IMR-90 (cell line): ENCODE measurements at regions not wholly inside any gene's neighbourhood (a gene's known extent, or its start where the extent isn't known, plus 50 kb on each side); places are given as distances from the start of the nearest gene placed in this dataset.

ENCODE experiments used
- ATAC-seq: fragments of 200-7000 bp; cut with Tn5 transposase; 2 replicates; pipeline ENCODE4 v1.9.1; 2020; ENCODE audit warnings: low read depth, mild to moderate bottlenecking, moderate library complexity
- BruUV-seq: library from RNA; stranded (reverse); fragments of 400-500 nt; replicated peaks from 2 replicates; lab custom pipeline; 2021; lab: Mats Ljungman, UMichigan
- CTCF ChIA-PET: fragments of 300-600 bp; formaldehyde crosslinking; extraction: SDS; loops from one replicate; lab custom pipeline; 2021; ENCODE audit warnings: antibody characterized with exemption; lab: Yijun Ruan, JAX
- POLR2A ChIA-PET: fragments of 300-600 bp; sonication (Branson Sonifier 250); formaldehyde crosslinking; loops from one replicate; lab custom pipeline; 2022; ENCODE audit warnings: antibody characterized with exemption; ENCODE audit not compliant: unreplicated experiment; lab: Charles Lee
- DNase-seq: peaks from one replicate; pipeline ENCODE4 v3.0.0; 2013
- H2AFZ ChIP-seq: replicated peaks from 2 replicates; pipeline ENCODE3; 2013; ENCODE audit warnings: low read length, mild to moderate bottlenecking; ENCODE audit not compliant: poor library complexity
- H2AK5ac ChIP-seq: 2 replicates; pipeline ENCODE4 v1.6.1; 2013; ENCODE audit warnings: low read depth, low read length, inconsistent platforms
- H2AK9ac ChIP-seq: replicated peaks from 2 replicates; pipeline ENCODE3; 2013; ENCODE audit warnings: mild to moderate bottlenecking, low read depth, low read length, moderate library complexity; ENCODE audit not compliant: poor library complexity
- H2BK120ac ChIP-seq: 2 replicates; pipeline ENCODE4 v1.6.1; 2013; ENCODE audit warnings: low read depth, low read length, inconsistent platforms
- H2BK15ac ChIP-seq: 3 replicates; pipeline ENCODE4 v1.6.1; 2013; ENCODE audit warnings: low read depth, low read length, inconsistent platforms
- H2BK20ac ChIP-seq: 2 replicates; pipeline ENCODE4 v1.6.1; 2013; ENCODE audit warnings: low read depth, mild to moderate bottlenecking, inconsistent platforms, low read length, moderate library complexity
- H2BK5ac ChIP-seq: 2 replicates; pipeline ENCODE4 v1.6.1; 2013; ENCODE audit warnings: mild to moderate bottlenecking, low read depth, low read length, inconsistent platforms; ENCODE audit not compliant: poor library complexity, severe bottlenecking
- H3K14ac ChIP-seq: replicated peaks from 2 replicates; pipeline ENCODE4 v1.6.1; 2013; ENCODE audit warnings: low read depth, low read length, inconsistent platforms
- H3K18ac ChIP-seq: 2 replicates; pipeline ENCODE4 v1.6.1; 2013; ENCODE audit warnings: low read depth, low read length, control low read depth
- H3K23ac ChIP-seq: 2 replicates; pipeline ENCODE4 v1.6.1; 2013; ENCODE audit warnings: low read depth, low read length, inconsistent platforms
- H3K27ac ChIP-seq: 2 replicates; pipeline ENCODE4 v1.5.1; 2013; ENCODE audit warnings: mild to moderate bottlenecking, control low read depth, low read length; ENCODE audit not compliant: insufficient read depth
- H3K27me3 ChIP-seq: 2 replicates; pipeline ENCODE4 v1.6.1; 2013; ENCODE audit warnings: low read length; ENCODE audit not compliant: control insufficient read depth, insufficient read depth
- H3K36me3 ChIP-seq: 2 replicates; pipeline ENCODE4 v1.6.1; 2013; ENCODE audit warnings: low read length, mixed read lengths; ENCODE audit not compliant: control insufficient read depth, insufficient read depth
- H3K4ac ChIP-seq: 2 replicates; pipeline ENCODE4 v1.6.1; 2013; ENCODE audit warnings: low read depth, low read length, inconsistent platforms
- H3K4me1 ChIP-seq: 2 replicates; pipeline ENCODE4 v1.6.1; 2013; ENCODE audit warnings: low read length, mixed read lengths; ENCODE audit not compliant: control insufficient read depth, insufficient read depth
- H3K4me2 ChIP-seq: 2 replicates; pipeline ENCODE4 v1.6.1; 2013; ENCODE audit warnings: low read depth, mild to moderate bottlenecking, control low read depth, low read length, moderate library complexity
- H3K4me3 ChIP-seq: 2 replicates; pipeline ENCODE4 v1.5.1; 2013; ENCODE audit warnings: low read depth, mild to moderate bottlenecking, control low read depth, low read length, moderate library complexity; ENCODE audit not compliant: insufficient read depth
- H3K56ac ChIP-seq: 2 replicates; pipeline ENCODE4 v1.6.1; 2013; ENCODE audit warnings: low read length, inconsistent platforms; ENCODE audit not compliant: insufficient read depth; ENCODE audit errors: extremely low read depth
- H3K79me1 ChIP-seq, 2 experiments: 2 replicates each; pipeline ENCODE4 v1.6.1; 2013; ENCODE audit warnings: low read length in 2 of 2, inconsistent platforms in 1 of 2, low read depth in 1 of 2
- H3K9ac ChIP-seq: 2 replicates; pipeline ENCODE4 v1.6.1; 2013; ENCODE audit warnings: low read depth, low read length, control low read depth
- H3K9me1 ChIP-seq: 2 replicates; pipeline ENCODE4 v1.6.1; 2013; ENCODE audit warnings: low read length, inconsistent platforms; ENCODE audit not compliant: insufficient read depth
- H3K9me3 ChIP-seq: 2 replicates; pipeline ENCODE4 v1.6.1; 2013; ENCODE audit warnings: low read length; ENCODE audit not compliant: control insufficient read depth, insufficient read depth
- H4K20me1 ChIP-seq: 2 replicates; pipeline ENCODE4 v1.6.1; 2013; ENCODE audit warnings: low read length, inconsistent platforms; ENCODE audit not compliant: insufficient read depth
- H4K5ac ChIP-seq: 2 replicates; pipeline ENCODE4 v1.6.1; 2013; ENCODE audit warnings: mild to moderate bottlenecking, low read depth, low read length, control low read depth
- H4K8ac ChIP-seq, 2 experiments: 2 replicates each; pipeline ENCODE4 v1.6.1; 2013; ENCODE audit warnings: low read depth in 2 of 2, low read length in 2 of 2, control low read depth in 1 of 2, inconsistent platforms in 1 of 2
- H4K91ac ChIP-seq: 2 replicates; pipeline ENCODE4 v1.6.1; 2013; ENCODE audit warnings: low read depth, low read length, inconsistent platforms; ENCODE audit not compliant: insufficient read depth
- BHLHE40 ChIP-seq: fragments of 150-350 bp; IDR thresholded peaks from 2 replicates; pipeline ENCODE4 v1.6.1; 2016; ENCODE audit warnings: mild to moderate bottlenecking, low read depth, low read length
- CHD1 ChIP-seq: IDR thresholded peaks from 2 replicates; pipeline ENCODE4 v1.6.1; 2012; ENCODE audit warnings: low read depth, low read length, improper control_type of control experiment
- ELK1 ChIP-seq: fragments of 150-350 bp; IDR thresholded peaks from 2 replicates; pipeline ENCODE4 v1.6.1; 2016; ENCODE audit warnings: low read depth, mild to moderate bottlenecking, low read length, moderate library complexity, borderline replicate concordance
- MAFK ChIP-seq: IDR thresholded peaks from 2 replicates; pipeline ENCODE4 v1.6.1; 2012; ENCODE audit warnings: low read depth, low read length, improper control_type of control experiment
- MXI1 ChIP-seq: IDR thresholded peaks from 2 replicates; pipeline ENCODE4 v1.6.1; 2012; ENCODE audit warnings: low read depth, mild to moderate bottlenecking, low read length, moderate library complexity, borderline replicate concordance
- POLR2A ChIP-seq: IDR thresholded peaks from 2 replicates; pipeline ENCODE4 v1.6.1; 2012; ENCODE audit warnings: mild to moderate bottlenecking, low read depth, low read length
- RAD21 ChIP-seq: IDR thresholded peaks from 2 replicates; pipeline ENCODE4 v1.6.1; 2012; ENCODE audit warnings: low read length, improper control_type of control experiment
- RCOR1 ChIP-seq: IDR thresholded peaks from 2 replicates; pipeline ENCODE4 v1.6.1; 2012; ENCODE audit warnings: mild to moderate bottlenecking, low read length, improper control_type of control experiment; ENCODE audit not compliant: insufficient replicate concordance
- SMC3 ChIP-seq: fragments of 150-350 bp; IDR thresholded peaks from 2 replicates; pipeline ENCODE4 v1.6.1; 2016; ENCODE audit warnings: low read depth, mild to moderate bottlenecking, antibody characterized with exemption, low read length, moderate library complexity
- USF2 ChIP-seq: fragments of 150-350 bp; IDR thresholded peaks from 2 replicates; pipeline ENCODE4 v1.6.1; 2017; ENCODE audit warnings: mild to moderate bottlenecking, antibody characterized with exemption, low read length, low read depth
- WGBS, 2 experiments: methylation state at CpG; one replicate each; pipeline versions ENCODE4 v1.1.5 to v1.1.7; 2013; ENCODE audit warnings: missing lambda C conversion rate in 2 of 2; ENCODE audit not compliant: insufficient read length in 1 of 2; ENCODE audit errors: extremely low coverage in 2 of 2; 5-methylcytosine and 5-hydroxymethylcytosine counted together
- dilution Hi-C: fragments of 300-500 bp; cut with HindIII; formaldehyde crosslinking; loops from one replicate; pipeline ENCODE4 v1.14.3; 2018; ENCODE audit warnings: low sequenced_read_pairs; ENCODE audit not compliant: unreplicated experiment
- in situ Hi-C: fragments of 300-500 bp; cut with MboI; formaldehyde crosslinking; loops from 3 replicates; pipeline ENCODE4 v1.14.3; 2019; ENCODE audit warnings: low sequenced_read_pairs, inconsistent platforms, mixed read lengths
- intact Hi-C: fragments of 100-400 bp; cut with micrococcal nuclease; formaldehyde crosslinking; loops from 2 replicates; pipeline ENCODE4 v1.10.0; 2022

GRCh38 chr1:206420471-206420870 is 49.8 kb upstream of the IKBKE start:
- in situ Hi-C loops: no loop called here

More at GRCh38 chr1:206420471-206420870, 49.8 kb upstream of the IKBKE start:
- Histone ChIP-seq H3K56ac (no peak overlapping the region), H2AK9ac (no peak overlapping the region), H3K9ac (no peak overlapping the region), H3K23ac (no peak overlapping the region), H2AFZ (no peak overlapping the region), H2BK15ac (no peak overlapping the region), H3K14ac (no peak overlapping the region; the same call in 1 of the 2 replicates), H2BK5ac (no peak overlapping the region), H3K79me1 (0 out of 4 replicates have a peak, but pooled peaks cover 0 to 2% of the 10 kb centered on the region in 2 experiments), H2AK5ac (no peak overlapping the region), H3K9me1 (peaks cover 12% of the 10 kb centered on the region; the same call in 1 of the 2 replicates), H4K20me1 (no peaks in the 10 kb centered on the region), H3K27me3 (no peaks in the 10 kb centered on the region), H3K4me2 (no peak overlapping the region), H3K4me3 (no peak overlapping the region), H3K4ac (no peak overlapping the region; the same call in 1 of the 2 replicates), H4K8ac (no peak overlapping the region; a peak in 1 of 4 replicates), H3K18ac (no peak overlapping the region), H4K91ac (no peak overlapping the region; the same call in 1 of the 2 replicates), H3K36me3 (peaks cover 24% of the 10 kb centered on the region), H3K9me3 (no peaks in the 10 kb centered on the region), H4K5ac (no peak overlapping the region), H3K27ac (no peak overlapping the region), H2BK20ac (no peak overlapping the region; the same call in 1 of the 2 replicates), H2BK120ac (peak overlapping the region; percentile 32; the same call in 1 of the 2 replicates), H3K4me1 (peaks cover 8% of the 10 kb centered on the region)
- dilution Hi-C loops (no loop called here), intact Hi-C loops (no loop called here)
- TF ChIP-seq MXI1 (no peak), RAD21 (no peak), SMC3 (no peak), CHD1 (no peak), POLR2A (no peak), BHLHE40 (no peak), USF2 (no peak), ELK1 (no peak), RCOR1 (no peak), MAFK (no peak)
- POLR2A ChIA-PET: no interaction called here
- ATAC-seq (no peak), DNase-seq (peak; percentile 4)
- no CpG with 5 or more reads among the region's 4 CpGs for WGBS, 2 experiments
- no TSS peak for BruUV-seq
- CTCF ChIA-PET: no interaction called here
